ENCODE measurements at regions not wholly inside any gene's neighbourhood (a gene's known extent, or its start where the extent isn't known, plus 50 kb on each side); places are given as distances from the start of the nearest gene placed in this dataset.
"Not testable (repeated sequence)": the region's sequence is repeated elsewhere in the genome, so short reads cannot be mapped to it uniquely, and the experiment has no call there.

GRCh38 chr1:88509379-88509778 is 174.7 kb upstream of the PKN2 start:
- no TSS peak for BruUV-seq (replicated peaks)

GRCh38 chr1:88514544-88515060 is 169.5 kb upstream of the PKN2 start:
- ChIA-PET CTCF (no interaction called here), POLR2A (ENCODE audit: unreplicated experiment) (no interaction called here)
- Histone ChIP-seq H2AFZ (ENCODE audit: low read length) (no peak overlapping the region), H3K9ac (ENCODE audit: low read length) (no peak overlapping the region), H3K9me3 (ENCODE audit: low read length) (no peaks in the 10 kb centered on the region), H3K4me2 (ENCODE audit: low read length) (no peak overlapping the region), H3K36me3 (ENCODE audit: low read depth, low read length) (no peaks in the 10 kb centered on the region), H3K79me2 (ENCODE audit: low read length) (no peaks in the 10 kb centered on the region), H3K4me1 (ENCODE audit: insufficient read depth, low read length) (no peaks in the 10 kb centered on the region), H3K9me2 (replicated peaks; ENCODE audit: low read length) (no peaks in the 10 kb centered on the region), H3K27ac (ENCODE audit: low read length) (no peak overlapping the region), H3K4me3 (ENCODE audit: low read length) (no peak overlapping the region), H3K27me3 (ENCODE audit: low read length) (0 out of 2 replicates have a peak, but pooled peaks cover 2% of the 10 kb centered on the region), H4K20me1 (ENCODE audit: low read length) (no peaks in the 10 kb centered on the region), H3F3A (ENCODE audit: low read length, unreplicated experiment) (no peaks in the 10 kb centered on the region)
- DNase-seq (no peak), ATAC-seq (no peak)
- TF ChIP-seq EZH2phosphoT487 (IDR thresholded peaks at IDR 0.05; ENCODE audit: borderline replicate concordance, low read length), result no peak
- TF ChIP-seq EZH2 (IDR thresholded peaks at IDR 0.05; ENCODE audit: low read length, unreplicated experiment), result no peak
- TF ChIP-seq CTCF (conservative IDR thresholded peaks at IDR 0.05; ENCODE audit: low read depth, low read length), result no peak
- intact Hi-C loops (cut with micrococcal nuclease), result no loop called here
- BruUV-seq (replicated peaks), result no TSS peak

More at GRCh38 chr1:88509379-88509778, 174.7 kb upstream of the PKN2 start:
- no peak overlapping the region for H2AFZ ChIP-seq (ENCODE audit: low read length)
- no peaks in the 10 kb centered on the region for H3K79me2 ChIP-seq (ENCODE audit: low read length)
- H3K36me3 ChIP-seq (ENCODE audit: low read depth, low read length), result no peaks in the 10 kb centered on the region
- H4K20me1 ChIP-seq (ENCODE audit: low read length), result no peaks in the 10 kb centered on the region
- no peak overlapping the region for H3K9ac ChIP-seq (ENCODE audit: low read length)
- no peak overlapping the region for H3K4me3 ChIP-seq (ENCODE audit: low read length)
- no peaks in the 10 kb centered on the region for H3F3A ChIP-seq (ENCODE audit: low read length, unreplicated experiment)
- H3K4me2 ChIP-seq (ENCODE audit: low read length), result peak overlapping the region; percentile 20; the same call in 1 of the 2 replicates
- ChIA-PET CTCF (no interaction called here), POLR2A (ENCODE audit: unreplicated experiment) (no interaction called here)
- no peaks in the 10 kb centered on the region for H3K27me3 ChIP-seq (ENCODE audit: low read length)
- H3K9me3 ChIP-seq (ENCODE audit: low read length), result no peaks in the 10 kb centered on the region
- intact Hi-C loops (cut with micrococcal nuclease), result no loop called here
- TF ChIP-seq EZH2 (IDR thresholded peaks at IDR 0.05; ENCODE audit: low read length, unreplicated experiment), result no peak
- TF ChIP-seq CTCF (conservative IDR thresholded peaks at IDR 0.05; ENCODE audit: low read depth, low read length), result no peak
- no peak for TF ChIP-seq EZH2phosphoT487 (IDR thresholded peaks at IDR 0.05; ENCODE audit: borderline replicate concordance, low read length)
- no peaks in the 10 kb centered on the region for H3K9me2 ChIP-seq (replicated peaks; ENCODE audit: low read length)
- H3K4me1 ChIP-seq (ENCODE audit: insufficient read depth, low read length), result 0 out of 2 replicates have a peak, but pooled peaks cover 7% of the 10 kb centered on the region
- peak; percentile 38; the same call in 1 of the 2 replicates for ATAC-seq
- DNase-seq, result peak; percentile 35
- H3K27ac ChIP-seq (ENCODE audit: low read length), result no peak overlapping the region

GRCh38 chr1:88517499-88517898 is 166.6 kb upstream of the PKN2 start:
- H3K9me3 ChIP-seq (ENCODE audit: low read length); POLR2A ChIA-PET (ENCODE audit: unreplicated experiment); H4K20me1 ChIP-seq (ENCODE audit: low read length); BruUV-seq (replicated peaks); H3K79me2 ChIP-seq (ENCODE audit: low read length); H3K4me2 ChIP-seq (ENCODE audit: low read length); H3K4me3 ChIP-seq (ENCODE audit: low read length); H3K4me1 ChIP-seq (ENCODE audit: insufficient read depth, low read length); H3K27me3 ChIP-seq (ENCODE audit: low read length); DNase-seq; CTCF ChIA-PET; H2AFZ ChIP-seq (ENCODE audit: low read length); H3K9me2 ChIP-seq (replicated peaks; ENCODE audit: low read length); H3K9ac ChIP-seq (ENCODE audit: low read length); intact Hi-C loops (cut with micrococcal nuclease); H3F3A ChIP-seq (ENCODE audit: low read length, unreplicated experiment); ATAC-seq; H3K27ac ChIP-seq (ENCODE audit: low read length); H3K36me3 ChIP-seq (ENCODE audit: low read depth, low read length): not testable (repeated sequence)

Measured in PC-3 (cell line).